ENCODE measurements at regions not wholly inside any gene's neighbourhood (a gene's known extent, or its start where the extent isn't known, plus 50 kb on each side); places are given as distances from the start of the nearest gene placed in this dataset.

DNA sequence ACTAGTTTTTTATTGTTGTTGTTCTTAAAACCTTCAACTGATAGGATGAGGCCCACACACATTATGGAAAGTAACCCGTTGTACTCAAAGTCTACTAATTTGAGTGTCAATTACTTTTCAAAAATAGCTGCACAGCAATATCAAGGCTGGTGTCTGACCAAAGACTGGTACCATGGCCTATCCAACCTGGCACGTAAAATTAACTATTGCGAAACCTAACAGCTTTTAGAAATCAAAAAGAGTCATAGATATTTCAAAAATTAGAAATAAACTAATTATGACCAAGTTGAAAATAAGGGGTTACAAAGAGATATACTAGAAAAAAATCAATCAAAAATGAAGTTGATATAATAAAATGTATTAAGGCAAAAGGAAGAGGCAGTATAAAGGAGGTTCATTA is 501.5 kb upstream of the SLC8A1 start:
- H3K79me1 ChIP-seq (ENCODE audit: low read length): peaks cover 8% of the 10 kb centered on the region
- no peak overlapping the region for H2BK12ac ChIP-seq (ENCODE audit: low read length)
- H4K8ac ChIP-seq (ENCODE audit: low read depth, low read length): no peak overlapping the region
- peak overlapping the region; percentile 14 for H4K91ac ChIP-seq (ENCODE audit: low read depth, low read length)
- H2AFZ ChIP-seq (ENCODE audit: insufficient read depth, low read length, poor library complexity): no peak overlapping the region
- no peaks in the 10 kb centered on the region for H3K79me2 ChIP-seq (ENCODE audit: control insufficient read depth, insufficient read depth, low read length, poor library complexity)
- H3K4me2 ChIP-seq (ENCODE audit: low read length): no peak overlapping the region
- no peak overlapping the region for H3K14ac ChIP-seq (ENCODE audit: low read length)
- no peaks in the 10 kb centered on the region for H3K9me3 ChIP-seq (ENCODE audit: insufficient read depth, low read depth, low read length)
- peak overlapping the region; percentile 60 for H2BK120ac ChIP-seq (ENCODE audit: insufficient read depth, low read length, poor library complexity)
- H4K12ac ChIP-seq (ENCODE audit: low read depth, low read length): no peak overlapping the region
- H2AK5ac ChIP-seq (ENCODE audit: low read length): no peak overlapping the region
- DNase-seq: no peak
- H3K9ac ChIP-seq (ENCODE audit: low read length): no peak overlapping the region
- H3K27me3 ChIP-seq (ENCODE audit: insufficient read depth, low read length): no peaks in the 10 kb centered on the region
- no peaks in the 10 kb centered on the region for H3K4me1 ChIP-seq (ENCODE audit: control insufficient read depth in 1 of 2, insufficient read depth in 2 of 2, low read length in 2 of 2)
- no CpG with 5 or more reads among the region's 3 CpGs for WGBS (ENCODE audit: extremely low coverage, insufficient coverage, insufficient read length)
- no peak overlapping the region for H3K4me3 ChIP-seq (ENCODE audit: low read depth, low read length)
- H3K36me3 ChIP-seq (ENCODE audit: control insufficient read depth in 1 of 2, insufficient read depth in 2 of 2, low read length in 2 of 2): peaks cover 0 to 2% of the 10 kb centered on the region in 2 experiments
- no peak overlapping the region for H2BK5ac ChIP-seq (ENCODE audit: low read depth, low read length, poor library complexity)
- H3K18ac ChIP-seq (ENCODE audit: low read length): no peak overlapping the region
- no peak overlapping the region for H3K27ac ChIP-seq (ENCODE audit: low read depth, low read length)
- no peak overlapping the region for H3K4ac ChIP-seq (ENCODE audit: low read depth, low read length)
- H3K23ac ChIP-seq (ENCODE audit: low read length): no peak overlapping the region

DNA sequence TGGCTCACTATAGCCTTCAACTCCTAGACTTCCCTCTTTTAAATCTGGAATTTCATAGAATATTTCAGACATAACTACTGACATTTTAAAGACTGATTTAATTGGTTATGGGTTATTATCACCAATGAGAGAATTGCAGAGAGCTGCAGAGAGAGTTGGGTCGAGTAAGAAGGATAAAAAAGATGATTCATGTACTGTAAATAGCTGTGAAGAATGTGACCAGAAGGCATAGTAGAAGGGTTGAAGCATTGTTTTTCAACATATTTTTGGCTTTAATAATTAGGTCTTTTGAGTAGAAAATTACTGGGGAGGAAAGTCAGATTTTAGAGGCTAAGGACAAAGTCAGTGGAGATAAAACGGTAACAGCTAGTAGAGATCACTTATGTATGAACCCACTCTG is 503.2 kb upstream of the SLC8A1 start:
- no peak overlapping the region for H2BK12ac ChIP-seq (ENCODE audit: low read length)
- H3K79me2 ChIP-seq (ENCODE audit: control insufficient read depth, insufficient read depth, low read length, poor library complexity): no peaks in the 10 kb centered on the region
- H4K8ac ChIP-seq (ENCODE audit: low read depth, low read length): no peak overlapping the region
- H3K9ac ChIP-seq (ENCODE audit: low read length): no peak overlapping the region
- H3K4me1 ChIP-seq (ENCODE audit: control insufficient read depth in 1 of 2, insufficient read depth in 2 of 2, low read length in 2 of 2): no peaks in the 10 kb centered on the region
- peaks cover 0 to 2% of the 10 kb centered on the region in 2 experiments for H3K36me3 ChIP-seq (ENCODE audit: control insufficient read depth in 1 of 2, insufficient read depth in 2 of 2, low read length in 2 of 2)
- peak in 1 of 2 donors; percentile 31 for DNase-seq
- no peak overlapping the region for H4K91ac ChIP-seq (ENCODE audit: low read depth, low read length)
- no peak overlapping the region for H2BK120ac ChIP-seq (ENCODE audit: insufficient read depth, low read length, poor library complexity)
- no peak overlapping the region for H3K27ac ChIP-seq (ENCODE audit: low read depth, low read length)
- no peak overlapping the region for H2BK5ac ChIP-seq (ENCODE audit: low read depth, low read length, poor library complexity)
- no peak overlapping the region for H3K4ac ChIP-seq (ENCODE audit: low read depth, low read length)
- H4K12ac ChIP-seq (ENCODE audit: low read depth, low read length): no peak overlapping the region
- no peak overlapping the region for H2AK5ac ChIP-seq (ENCODE audit: low read length)
- H3K27me3 ChIP-seq (ENCODE audit: insufficient read depth, low read length): no peaks in the 10 kb centered on the region
- H3K9me3 ChIP-seq (ENCODE audit: insufficient read depth, low read depth, low read length): no peaks in the 10 kb centered on the region
- no peak overlapping the region for H3K14ac ChIP-seq (ENCODE audit: low read length)
- no peak overlapping the region for H3K23ac ChIP-seq (ENCODE audit: low read length)
- WGBS (ENCODE audit: extremely low coverage, insufficient coverage, insufficient read length): no CpG with 5 or more reads among the region's 2 CpGs
- no peak overlapping the region for H3K4me3 ChIP-seq (ENCODE audit: low read depth, low read length)
- peaks cover 8% of the 10 kb centered on the region for H3K79me1 ChIP-seq (ENCODE audit: low read length)
- H2AFZ ChIP-seq (ENCODE audit: insufficient read depth, low read length, poor library complexity): no peak overlapping the region
- H3K18ac ChIP-seq (ENCODE audit: low read length): no peak overlapping the region
- H3K4me2 ChIP-seq (ENCODE audit: low read length): no peak overlapping the region

DNA sequence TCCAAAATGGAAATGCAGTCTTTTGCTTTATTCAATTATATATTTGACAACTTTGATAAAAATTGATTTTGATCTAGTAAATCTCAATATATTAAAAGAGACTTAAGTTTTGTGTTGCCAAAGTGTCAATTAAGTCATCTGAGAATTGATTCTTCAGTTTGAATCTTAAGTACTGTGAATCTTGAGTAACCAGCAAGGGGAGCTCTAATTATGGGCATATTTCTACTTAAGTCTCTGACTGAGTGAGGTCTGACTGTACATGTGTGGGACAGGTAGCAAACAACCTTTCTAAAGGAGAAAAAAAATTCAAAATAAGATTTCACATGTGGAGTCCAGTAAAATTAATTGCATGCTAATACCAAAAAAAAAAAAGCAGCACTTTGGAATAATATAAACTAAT is 503.7 kb upstream of the SLC8A1 start:
- H3K79me2 ChIP-seq (ENCODE audit: control insufficient read depth, insufficient read depth, low read length, poor library complexity): no peaks in the 10 kb centered on the region
- peaks cover 9% of the 10 kb centered on the region for H3K79me1 ChIP-seq (ENCODE audit: low read length)
- H3K23ac ChIP-seq (ENCODE audit: low read length): no peak overlapping the region
- no peak overlapping the region for H4K91ac ChIP-seq (ENCODE audit: low read depth, low read length)
- no peak overlapping the region for H3K9ac ChIP-seq (ENCODE audit: low read length)
- H3K27me3 ChIP-seq (ENCODE audit: insufficient read depth, low read length): no peaks in the 10 kb centered on the region
- H4K12ac ChIP-seq (ENCODE audit: low read depth, low read length): no peak overlapping the region
- H3K4me1 ChIP-seq (ENCODE audit: control insufficient read depth in 1 of 2, insufficient read depth in 2 of 2, low read length in 2 of 2): no peaks in the 10 kb centered on the region
- no peak overlapping the region for H2BK12ac ChIP-seq (ENCODE audit: low read length)
- H3K4me2 ChIP-seq (ENCODE audit: low read length): no peak overlapping the region
- DNase-seq: no peak
- H3K4me3 ChIP-seq (ENCODE audit: low read depth, low read length): no peak overlapping the region
- no peak overlapping the region for H4K8ac ChIP-seq (ENCODE audit: low read depth, low read length)
- H3K27ac ChIP-seq (ENCODE audit: low read depth, low read length): no peak overlapping the region
- no peak overlapping the region for H3K14ac ChIP-seq (ENCODE audit: low read length)
- H3K9me3 ChIP-seq (ENCODE audit: insufficient read depth, low read depth, low read length): no peaks in the 10 kb centered on the region
- no peak overlapping the region for H3K18ac ChIP-seq (ENCODE audit: low read length)
- no peak overlapping the region for H3K4ac ChIP-seq (ENCODE audit: low read depth, low read length)
- H2BK120ac ChIP-seq (ENCODE audit: insufficient read depth, low read length, poor library complexity): no peak overlapping the region
- no peak overlapping the region for H2AFZ ChIP-seq (ENCODE audit: insufficient read depth, low read length, poor library complexity)
- peaks cover 0 to 2% of the 10 kb centered on the region in 2 experiments for H3K36me3 ChIP-seq (ENCODE audit: control insufficient read depth in 1 of 2, insufficient read depth in 2 of 2, low read length in 2 of 2)
- H2BK5ac ChIP-seq (ENCODE audit: low read depth, low read length, poor library complexity): no peak overlapping the region
- no peak overlapping the region for H2AK5ac ChIP-seq (ENCODE audit: low read length)

DNA sequence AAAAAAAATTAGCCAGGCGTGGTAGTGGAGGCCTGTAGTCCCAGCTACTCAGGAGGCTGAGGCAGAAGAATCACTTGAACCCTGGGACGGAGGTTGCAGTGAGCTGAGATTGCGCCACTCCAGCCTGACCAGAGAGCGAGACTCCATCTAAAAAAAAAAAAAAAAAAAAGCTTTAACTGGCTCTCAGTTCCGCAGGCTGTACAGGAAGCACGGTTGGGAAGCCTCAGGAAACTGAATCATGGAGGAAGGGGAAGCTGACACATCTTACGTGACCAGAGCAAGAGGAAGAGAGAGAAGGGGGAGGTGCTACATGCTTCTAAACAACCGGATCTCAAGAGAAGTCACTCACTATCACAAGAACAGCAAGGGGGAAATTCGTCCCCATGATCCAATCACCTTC is 505.6 kb upstream of the SLC8A1 start:
- Histone ChIP-seq H3K4ac (ENCODE audit: low read depth, low read length) (peak overlapping the region; percentile 84), H4K91ac (ENCODE audit: low read depth, low read length) (peak overlapping the region; percentile 28), H3K9ac (ENCODE audit: low read length) (no peak overlapping the region), H3K27me3 (ENCODE audit: insufficient read depth, low read length) (no peaks in the 10 kb centered on the region), H3K14ac (ENCODE audit: low read length) (no peak overlapping the region), H4K8ac (ENCODE audit: low read depth, low read length) (peak overlapping the region; percentile 74), H2BK12ac (ENCODE audit: low read length) (peak overlapping the region; percentile 1), H3K4me3 (ENCODE audit: low read depth, low read length) (no peak overlapping the region), H3K4me1 (ENCODE audit: control insufficient read depth in 1 of 2, insufficient read depth in 2 of 2, low read length in 2 of 2) (no peaks in the 10 kb centered on the region), H3K79me2 (ENCODE audit: control insufficient read depth, insufficient read depth, low read length, poor library complexity) (no peaks in the 10 kb centered on the region), H3K18ac (ENCODE audit: low read length) (peak overlapping the region; percentile 71), H2BK120ac (ENCODE audit: insufficient read depth, low read length, poor library complexity) (peak overlapping the region; percentile 1), H4K12ac (ENCODE audit: low read depth, low read length) (no peak overlapping the region), H3K79me1 (ENCODE audit: low read length) (peaks cover 9% of the 10 kb centered on the region), H3K23ac (ENCODE audit: low read length) (no peak overlapping the region), H3K27ac (ENCODE audit: low read depth, low read length) (no peak overlapping the region), H3K4me2 (ENCODE audit: low read length) (no peak overlapping the region), H3K9me3 (ENCODE audit: insufficient read depth, low read depth, low read length) (no peaks in the 10 kb centered on the region), H2AFZ (ENCODE audit: insufficient read depth, low read length, poor library complexity) (no peak overlapping the region), H2AK5ac (ENCODE audit: low read length) (no peak overlapping the region), H3K36me3 (ENCODE audit: control insufficient read depth in 1 of 2, insufficient read depth in 2 of 2, low read length in 2 of 2) (peaks cover 0 to 2% of the 10 kb centered on the region in 2 experiments), H2BK5ac (ENCODE audit: low read depth, low read length, poor library complexity) (peak overlapping the region; percentile 27)
- no CpG with 5 or more reads among the region's 9 CpGs for WGBS (ENCODE audit: extremely low coverage, insufficient coverage, insufficient read length)
- DNase-seq: no peak

Data from trophoblast cell (in vitro differentiated cells and primary cell).